ENCODE measurements at regions not wholly inside any gene's neighbourhood (a gene's known extent, or its start where the extent isn't known, plus 50 kb on each side); places are given as distances from the start of the nearest gene placed in this dataset.
A peak's percentile ranks its signal among the peaks of the same experiment; 100 is the strongest.

GRCh38 chr10:22476601-22477321 is 131.5 kb downstream of the SPAG6 start:
- no peak overlapping the region for H3K18ac ChIP-seq (ENCODE audit: insufficient read length, low read depth, low read length)
- Mint-ChIP-seq H3K36me3 (ENCODE audit: insufficient read depth in 1 of 3, low read depth in 3 of 3) (no peaks in the 10 kb centered on the region; a peak in 1 of 7 replicates), H3K27ac (no peak overlapping the region), H3K9me3 (no peaks in the 10 kb centered on the region; a peak in 1 of 5 replicates), H3K4me1 (peaks cover 12 to 22% of the 10 kb centered on the region in 2 experiments), H3K27me3 (ENCODE audit: low read depth) (peaks cover 99% of the 10 kb centered on the region), H3K4me3 (peak overlapping the region; percentile 61 to 85)
- TF ChIP-seq CTCF (conservative IDR thresholded peaks at IDR 0.05) = no peak
- H3K4ac ChIP-seq (ENCODE audit: low read depth, low read length) = no peak overlapping the region
- no peaks in the 10 kb centered on the region for H3K79me1 ChIP-seq (ENCODE audit: insufficient read depth, low read depth, low read length, poor library complexity, severe bottlenecking)
- no peak overlapping the region for H3K14ac ChIP-seq (ENCODE audit: insufficient read depth, low read length)
- H4K8ac ChIP-seq (replicated peaks; ENCODE audit: insufficient read length, low read depth, low read length) = no peak overlapping the region
- peak overlapping the region; percentile 88 for H3K4me2 ChIP-seq (ENCODE audit: insufficient read depth, insufficient read length, low read length)
- no peaks in the 10 kb centered on the region for H3K9me3 ChIP-seq (ENCODE audit: control insufficient read depth, low read depth, low read length)
- no peak overlapping the region for H2BK15ac ChIP-seq (ENCODE audit: low read depth, low read length)
- H2AK5ac ChIP-seq (ENCODE audit: insufficient read length, low read length) = no peak overlapping the region
- H4K20me1 ChIP-seq (ENCODE audit: control insufficient read depth, insufficient read depth, insufficient read length) = no peaks in the 10 kb centered on the region
- peak; percentile 35 for DNase-seq
- no peak overlapping the region for H2BK5ac ChIP-seq (ENCODE audit: insufficient read length, low read length)
- no peaks in the 10 kb centered on the region for H3K79me2 ChIP-seq (ENCODE audit: insufficient read depth, low read length)
- no peak overlapping the region for H2BK20ac ChIP-seq (ENCODE audit: low read depth, low read length, poor library complexity, severe bottlenecking)
- WGBS (ENCODE audit: extremely low coverage, insufficient read length, low lambda C conversion rate) = no CpG with 5 or more reads among the region's 55 CpGs
- no peak overlapping the region for H2BK120ac ChIP-seq (ENCODE audit: low read depth, low read length, poor library complexity, severe bottlenecking)
- no peak overlapping the region for H2AFZ ChIP-seq (ENCODE audit: low read length)
- H3K4me1 ChIP-seq (ENCODE audit: insufficient read depth, low read length) = no peaks in the 10 kb centered on the region
- H2BK12ac ChIP-seq (ENCODE audit: insufficient read length, low read depth, low read length) = no peak overlapping the region
- H3K56ac ChIP-seq (ENCODE audit: insufficient read length, low read depth, low read length) = no peak overlapping the region
- no peak overlapping the region for H3K9ac ChIP-seq (ENCODE audit: extremely low read depth, insufficient read length, low read length)
- no peak overlapping the region for H4K5ac ChIP-seq (ENCODE audit: insufficient read length, low read depth, low read length)
- H3K23ac ChIP-seq (ENCODE audit: insufficient read length, low read depth, low read length) = no peak overlapping the region
- no peak overlapping the region for H4K91ac ChIP-seq (ENCODE audit: insufficient read length, low read depth, low read length)
- H3T11ph ChIP-seq (ENCODE audit: low read length) = no peak overlapping the region
- H3K27ac ChIP-seq (ENCODE audit: insufficient read length, low read depth, low read length) = no peak overlapping the region
- H3K23me2 ChIP-seq (ENCODE audit: insufficient read length, low read depth, low read length, poor library complexity, severe bottlenecking) = peaks cover 22% of the 10 kb centered on the region
- H3K27me3 ChIP-seq (ENCODE audit: insufficient read depth, low read length) = peaks cover 61% of the 10 kb centered on the region
